ENCODE measurements at regions not wholly inside any gene's neighbourhood (a gene's known extent, or its start where the extent isn't known, plus 50 kb on each side); places are given as distances from the start of the nearest gene placed in this dataset.

GRCh38 chr12:92412856-92413255 lies 267.2 kb upstream of the BTG1 start:
- Histone ChIP-seq H3K4me1 (ENCODE audit: insufficient read depth) (no peaks in the 10 kb centered on the region), H3F3A (replicated peaks; ENCODE audit: low read depth) (no peaks in the 10 kb centered on the region), H2AFZ (no peak overlapping the region), H3K27ac (ENCODE audit: low read depth) (no peak overlapping the region), H3K4me2 (no peak overlapping the region), H3K79me2 (replicated peaks; ENCODE audit: insufficient read depth) (no peaks in the 10 kb centered on the region), H3K4me3 (no peak overlapping the region), H3K36me3 (ENCODE audit: insufficient read depth) (no peaks in the 10 kb centered on the region), H3K27me3 (ENCODE audit: insufficient read depth) (no peaks in the 10 kb centered on the region), H4K20me1 (replicated peaks; ENCODE audit: insufficient read depth) (no peaks in the 10 kb centered on the region), H3K9me2 (ENCODE audit: insufficient read depth) (peaks cover 19% of the 10 kb centered on the region)
- no peak for TF ChIP-seq ZNF462 (CRISPR knock-in tag; IDR thresholded peaks at IDR 0.05)
- TF ChIP-seq EZH2phosphoT487 (IDR thresholded peaks at IDR 0.05; ENCODE audit: unreplicated experiment), result no peak
- TF ChIP-seq EZH2 (IDR thresholded peaks at IDR 0.05; ENCODE audit: low read depth, unreplicated experiment), result no peak
- TF ChIP-seq ZNF331 (CRISPR knock-in tag; IDR thresholded peaks at IDR 0.05; ENCODE audit: low read depth), result no peak
- TF ChIP-seq JUNB (IDR thresholded peaks at IDR 0.05; ENCODE audit: unreplicated experiment), result no peak
- no peak for TF ChIP-seq POLR2AphosphoS5 (IDR thresholded peaks at IDR 0.05; ENCODE audit: low read depth)
- no peak for TF ChIP-seq CTCF (conservative IDR thresholded peaks at IDR 0.05; ENCODE audit: low read depth in 2 of 2)
- no peak for TF ChIP-seq ETS1 (IDR thresholded peaks at IDR 0.05)
- no peak for TF ChIP-seq NANOG (IDR thresholded peaks at IDR 0.05; ENCODE audit: borderline replicate concordance)
- TF ChIP-seq STAT1 (IDR thresholded peaks at IDR 0.05; ENCODE audit: unreplicated experiment), result no peak
- TF ChIP-seq REST (IDR thresholded peaks at IDR 0.05; ENCODE audit: unreplicated experiment), result no peak
- TF ChIP-seq ZNF114 (CRISPR knock-in tag; IDR thresholded peaks at IDR 0.05), result no peak
- no peak for TF ChIP-seq CREB1 (CRISPR knock-in tag; IDR thresholded peaks at IDR 0.05; ENCODE audit: low read depth)
- Mint-ChIP-seq H3K27ac (no peak overlapping the region), H3K36me3 (ENCODE audit: low read depth) (peaks cover 12% of the 10 kb centered on the region; the same call in 2 of the 3 replicates), H3K4me3 (no peak overlapping the region), H3K4me1 (peaks cover 10% of the 10 kb centered on the region), H3K27me3 (ENCODE audit: insufficient read depth, low read depth, poor library complexity) (no peaks in the 10 kb centered on the region), H3K9me3 (peaks cover 12% of the 10 kb centered on the region)
- ATAC-seq, result no peak
- DNase-seq (ENCODE audit: low spot score), result no peak

All from GM23338 (cell line).